ENCODE measurements at regions not wholly inside any gene's neighbourhood (a gene's known extent, or its start where the extent isn't known, plus 50 kb on each side); places are given as distances from the start of the nearest gene placed in this dataset.

DNA sequence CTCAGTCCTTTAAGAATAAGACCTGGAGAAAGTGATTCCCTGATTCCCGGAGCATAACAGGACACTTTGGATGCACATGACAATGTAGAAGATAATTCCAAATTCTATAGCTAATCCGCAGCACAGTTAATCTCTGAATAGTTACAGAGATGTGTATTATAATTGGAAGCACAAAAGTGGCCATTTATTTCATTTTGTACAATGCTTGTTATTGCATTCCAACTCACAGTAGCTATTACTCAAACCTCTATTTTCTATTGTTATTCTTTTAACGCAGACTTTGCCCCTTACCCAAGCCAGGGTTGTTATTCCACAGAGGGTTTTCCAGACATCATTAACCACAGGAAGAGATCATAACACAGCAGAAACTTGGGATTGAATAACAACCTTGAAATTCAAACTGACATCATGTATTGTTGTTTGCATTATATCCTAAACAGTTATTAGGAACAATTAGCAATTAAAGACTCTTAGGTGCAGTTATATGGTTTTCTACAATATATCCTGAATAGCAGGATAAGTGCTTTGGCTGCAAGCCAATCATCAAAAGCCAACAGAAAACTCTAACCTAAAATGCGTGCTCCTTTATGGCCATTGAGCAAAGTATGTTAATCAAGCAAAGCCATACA lies 984.0 kb upstream of the TENM3 start:
- ATAC-seq (ENCODE audit: low read depth) (no peak), DNase-seq (no peak)
- intact Hi-C loops (cut with micrococcal nuclease) = no loop called here
- POLR2A ChIA-PET (ENCODE audit: unreplicated experiment) = no interaction called here
- Histone ChIP-seq H2AFZ (replicated peaks; ENCODE audit: low read length, poor library complexity) (no peak overlapping the region), H4K5ac (ENCODE audit: low read depth, low read length) (no peak overlapping the region), H3K27me3 (ENCODE audit: control insufficient read depth, insufficient read depth, low read length) (no peaks in the 10 kb centered on the region), H2BK5ac (ENCODE audit: low read depth, low read length, poor library complexity, severe bottlenecking) (no peak overlapping the region), H2AK9ac (replicated peaks; ENCODE audit: low read depth, low read length, poor library complexity) (no peak overlapping the region), H2AK5ac (ENCODE audit: low read depth, low read length) (no peak overlapping the region), H3K27ac (ENCODE audit: insufficient read depth, low read length) (no peak overlapping the region), H3K23ac (ENCODE audit: low read depth, low read length) (no peak overlapping the region), H4K8ac (ENCODE audit: low read depth in 2 of 2, low read length in 2 of 2) (no peak overlapping the region), H3K4me3 (ENCODE audit: insufficient read depth, low read depth, low read length) (no peak overlapping the region), H3K79me1 (ENCODE audit: low read depth in 1 of 2, low read length in 2 of 2) (no peaks in the 10 kb centered on the region), H3K14ac (replicated peaks; ENCODE audit: low read depth, low read length) (no peak overlapping the region), H3K4ac (ENCODE audit: low read depth, low read length) (no peak overlapping the region), H3K9me3 (ENCODE audit: control insufficient read depth, insufficient read depth, low read length) (no peaks in the 10 kb centered on the region; the same call in 1 of the 2 replicates), H3K9me1 (ENCODE audit: insufficient read depth, low read length) (no peaks in the 10 kb centered on the region), H3K4me1 (ENCODE audit: control insufficient read depth, insufficient read depth, low read length) (no peaks in the 10 kb centered on the region), H3K9ac (ENCODE audit: low read depth, low read length) (no peak overlapping the region), H4K20me1 (ENCODE audit: insufficient read depth, low read length) (no peaks in the 10 kb centered on the region), H3K36me3 (ENCODE audit: control insufficient read depth, insufficient read depth, low read length) (no peaks in the 10 kb centered on the region), H2BK15ac (ENCODE audit: low read depth, low read length) (no peak overlapping the region), H4K91ac (ENCODE audit: insufficient read depth, low read depth, low read length) (no peak overlapping the region), H2BK20ac (ENCODE audit: low read depth, low read length) (no peak overlapping the region), H3K4me2 (ENCODE audit: low read depth, low read length) (no peak overlapping the region), H3K56ac (ENCODE audit: extremely low read depth, insufficient read depth, low read length) (no peak overlapping the region), H3K18ac (ENCODE audit: low read depth, low read length) (no peak overlapping the region), H2BK120ac (ENCODE audit: low read depth, low read length) (no peak overlapping the region)
- in situ Hi-C loops (cut with MboI; ENCODE audit: low sequenced_read_pairs) = no loop called here
- no CpG with 5 or more reads among the region's 4 CpGs for WGBS, 2 experiments (ENCODE audit: extremely low coverage in 2 of 2, insufficient read length in 1 of 2)
- dilution Hi-C loops (cut with HindIII; ENCODE audit: low sequenced_read_pairs, unreplicated experiment) = no loop called here
- CTCF ChIA-PET = interaction anchor here (0.8 kb wide), 1 partner anchor 846 kb away, joined by 3 read pairs; no protein-coding TSS in a partner anchor
- BruUV-seq (replicated peaks) = no TSS peak
- TF ChIP-seq POLR2A (IDR thresholded peaks at IDR 0.05; ENCODE audit: low read depth, low read length) = no peak
- TF ChIP-seq SMC3 (IDR thresholded peaks at IDR 0.05; ENCODE audit: low read depth, low read length) = no peak
- TF ChIP-seq RFX5 (IDR thresholded peaks at IDR 0.05; ENCODE audit: low read depth, low read length) = no peak
- no peak for TF ChIP-seq CEBPB (IDR thresholded peaks at IDR 0.05; ENCODE audit: low read depth, low read length)
- no peak for TF ChIP-seq RCOR1 (IDR thresholded peaks at IDR 0.05; ENCODE audit: insufficient replicate concordance, low read length)
- TF ChIP-seq BHLHE40 (IDR thresholded peaks at IDR 0.05; ENCODE audit: low read depth, low read length) = no peak
- no peak for TF ChIP-seq FOS (IDR thresholded peaks at IDR 0.05; ENCODE audit: low read depth, low read length)
- TF ChIP-seq, protein P1, sequence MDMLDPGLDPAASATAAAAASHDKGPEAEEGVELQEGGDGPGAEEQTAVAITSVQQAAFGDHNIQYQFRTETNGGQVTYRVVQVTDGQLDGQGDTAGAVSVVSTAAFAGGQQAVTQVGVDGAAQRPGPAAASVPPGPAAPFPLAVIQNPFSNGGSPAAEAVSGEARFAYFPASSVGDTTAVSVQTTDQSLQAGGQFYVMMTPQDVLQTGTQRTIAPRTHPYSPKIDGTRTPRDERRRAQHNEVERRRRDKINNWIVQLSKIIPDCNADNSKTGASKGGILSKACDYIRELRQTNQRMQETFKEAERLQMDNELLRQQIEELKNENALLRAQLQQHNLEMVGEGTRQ (IDR thresholded peaks at IDR 0.05; ENCODE audit: low read depth, low read length) = no peak
- no peak for TF ChIP-seq MAZ (IDR thresholded peaks at IDR 0.05; ENCODE audit: borderline replicate concordance, low read depth, low read length)
- TF ChIP-seq MXI1 (IDR thresholded peaks at IDR 0.05; ENCODE audit: borderline replicate concordance, low read depth, low read length) = no peak

Measured in IMR-90 (cell line).